Endothelial cell (in vitro differentiated cells): ENCODE measurements at regions not wholly inside any gene's neighbourhood (a gene's known extent, or its start where the extent isn't known, plus 50 kb on each side); places are given as distances from the start of the nearest gene placed in this dataset.

Experiments
- DNase-seq: peaks from one replicate; pipeline ENCODE4 v3.0.0; 2021; ENCODE audit warnings: low spot score
- H3K27ac Mint-ChIP-seq: one replicate; pipeline ENCODE4 v1.8.0; 2021; ENCODE audit warnings: mixed read lengths, inconsistent platforms; ENCODE audit not compliant: unreplicated experiment
- H3K27me3 Mint-ChIP-seq: one replicate; pipeline ENCODE4 v1.8.0; 2021; ENCODE audit warnings: mild to moderate bottlenecking, moderate library complexity, mixed read lengths, inconsistent platforms; ENCODE audit not compliant: unreplicated experiment
- H3K36me3 Mint-ChIP-seq: one replicate; pipeline ENCODE4 v1.8.0; 2021; ENCODE audit warnings: mild to moderate bottlenecking, low read depth, mixed read lengths, inconsistent platforms; ENCODE audit not compliant: unreplicated experiment
- H3K4me1 Mint-ChIP-seq: one replicate; pipeline ENCODE4 v1.8.0; 2021; ENCODE audit warnings: mild to moderate bottlenecking, mixed read lengths, inconsistent platforms; ENCODE audit not compliant: unreplicated experiment
- H3K4me3 Mint-ChIP-seq: one replicate; pipeline ENCODE4 v1.8.0; 2021; ENCODE audit warnings: mild to moderate bottlenecking, mixed read lengths, inconsistent platforms; ENCODE audit not compliant: unreplicated experiment
- H3K9me3 Mint-ChIP-seq: one replicate; pipeline ENCODE4 v1.8.0; 2021; ENCODE audit warnings: mixed read lengths, inconsistent platforms; ENCODE audit not compliant: unreplicated experiment
- TF ChIP-seq, protein P1 (sequence below): fragments of 200-600 bp; sonication (generic); IDR thresholded peaks from one replicate; pipeline ENCODE4 v1.5.0; 2021; ENCODE audit warnings: antibody characterized with exemption; ENCODE audit not compliant: unreplicated experiment

DNA sequence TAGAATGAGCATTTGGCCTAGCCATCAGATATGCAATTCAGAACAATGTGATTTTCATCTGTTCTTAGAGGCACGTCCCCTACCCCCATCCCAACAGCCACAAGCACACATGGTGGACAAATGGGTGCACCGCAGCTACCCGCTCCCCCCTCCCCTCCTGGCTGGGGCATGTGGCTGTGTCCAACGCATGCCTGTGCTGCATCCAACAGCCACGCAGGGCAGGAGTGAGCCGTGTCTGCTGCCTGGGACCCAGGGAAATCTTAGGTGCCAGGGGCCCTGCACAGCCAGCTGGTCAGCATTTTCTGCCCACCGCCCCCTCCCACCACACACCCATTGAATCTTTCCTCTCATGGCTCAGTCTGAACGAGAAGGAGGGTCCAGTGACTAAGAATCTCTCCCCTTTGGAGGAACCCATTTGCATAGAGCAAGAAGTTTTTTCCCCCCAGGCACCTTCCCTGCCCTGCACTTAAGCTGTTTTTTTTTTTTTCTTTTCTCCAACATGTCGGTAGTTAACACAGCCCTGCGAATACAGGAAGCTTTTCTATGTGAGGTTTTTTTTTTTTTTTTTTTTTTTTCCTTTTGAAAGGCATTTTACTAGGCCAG, 138.9 kb downstream of the WDR11 start:
- no peak overlapping the region for H3K27ac Mint-ChIP-seq
- H3K9me3 Mint-ChIP-seq: peaks cover 5% of the 10 kb centered on the region
- TF ChIP-seq, protein P1, sequence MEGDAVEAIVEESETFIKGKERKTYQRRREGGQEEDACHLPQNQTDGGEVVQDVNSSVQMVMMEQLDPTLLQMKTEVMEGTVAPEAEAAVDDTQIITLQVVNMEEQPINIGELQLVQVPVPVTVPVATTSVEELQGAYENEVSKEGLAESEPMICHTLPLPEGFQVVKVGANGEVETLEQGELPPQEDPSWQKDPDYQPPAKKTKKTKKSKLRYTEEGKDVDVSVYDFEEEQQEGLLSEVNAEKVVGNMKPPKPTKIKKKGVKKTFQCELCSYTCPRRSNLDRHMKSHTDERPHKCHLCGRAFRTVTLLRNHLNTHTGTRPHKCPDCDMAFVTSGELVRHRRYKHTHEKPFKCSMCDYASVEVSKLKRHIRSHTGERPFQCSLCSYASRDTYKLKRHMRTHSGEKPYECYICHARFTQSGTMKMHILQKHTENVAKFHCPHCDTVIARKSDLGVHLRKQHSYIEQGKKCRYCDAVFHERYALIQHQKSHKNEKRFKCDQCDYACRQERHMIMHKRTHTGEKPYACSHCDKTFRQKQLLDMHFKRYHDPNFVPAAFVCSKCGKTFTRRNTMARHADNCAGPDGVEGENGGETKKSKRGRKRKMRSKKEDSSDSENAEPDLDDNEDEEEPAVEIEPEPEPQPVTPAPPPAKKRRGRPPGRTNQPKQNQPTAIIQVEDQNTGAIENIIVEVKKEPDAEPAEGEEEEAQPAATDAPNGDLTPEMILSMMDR: no peak
- DNase-seq: no peak
- H3K27me3 Mint-ChIP-seq: peaks cover 4% of the 10 kb centered on the region
- no peak overlapping the region for H3K4me3 Mint-ChIP-seq
- H3K4me1 Mint-ChIP-seq: no peaks in the 10 kb centered on the region
- H3K36me3 Mint-ChIP-seq: peaks cover 20% of the 10 kb centered on the region

DNA sequence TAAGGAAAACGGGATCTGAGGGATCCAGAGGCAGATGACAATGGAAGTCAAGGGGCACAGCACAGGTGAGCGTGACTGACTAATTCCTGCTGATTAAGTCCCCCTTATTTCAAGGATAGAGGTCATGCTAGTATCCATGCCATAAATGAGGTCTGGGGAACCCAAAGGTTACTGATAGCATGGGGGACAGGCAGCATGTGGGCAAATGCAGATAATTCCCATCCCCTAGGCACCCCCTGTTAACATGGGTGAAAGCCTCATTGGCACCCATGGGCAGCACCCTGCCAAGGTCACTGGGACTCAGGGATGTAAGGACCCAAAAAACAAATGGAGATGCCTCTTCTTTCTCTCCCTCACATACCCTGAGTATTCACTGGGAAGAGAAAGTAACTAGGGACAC, 139.7 kb downstream of the WDR11 start:
- peaks cover 5% of the 10 kb centered on the region for H3K9me3 Mint-ChIP-seq
- DNase-seq: no peak
- peaks cover 4% of the 10 kb centered on the region for H3K27me3 Mint-ChIP-seq
- TF ChIP-seq, protein P1: no peak
- peaks cover 20% of the 10 kb centered on the region for H3K36me3 Mint-ChIP-seq
- H3K4me1 Mint-ChIP-seq: no peaks in the 10 kb centered on the region
- H3K4me3 Mint-ChIP-seq: no peak overlapping the region
- H3K27ac Mint-ChIP-seq: no peak overlapping the region

DNA sequence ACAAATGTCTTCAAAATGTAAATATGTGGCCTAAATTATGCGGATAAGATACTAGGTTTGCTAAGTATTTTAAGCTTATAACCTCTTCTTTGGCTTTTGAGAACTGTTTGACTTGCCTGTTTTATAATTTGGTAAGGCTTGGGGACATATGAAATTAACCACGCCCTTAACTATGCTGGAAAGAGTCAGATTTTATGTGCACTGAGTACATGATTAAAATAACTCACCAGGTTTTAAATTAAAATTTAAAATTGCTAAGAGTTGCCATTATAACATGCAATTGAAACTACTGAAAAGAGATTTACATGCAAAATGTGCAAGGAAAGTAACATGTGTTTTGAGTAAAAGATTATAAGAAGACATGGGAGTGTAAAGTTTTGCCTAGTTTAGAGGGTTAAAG, 141.9 kb downstream of the WDR11 start:
- H3K4me3 Mint-ChIP-seq: no peak overlapping the region
- no peaks in the 10 kb centered on the region for H3K4me1 Mint-ChIP-seq
- DNase-seq: no peak
- H3K36me3 Mint-ChIP-seq: peaks cover 11% of the 10 kb centered on the region
- no peak overlapping the region for H3K27ac Mint-ChIP-seq
- TF ChIP-seq, protein P1: no peak
- H3K27me3 Mint-ChIP-seq: peaks cover 3% of the 10 kb centered on the region
- H3K9me3 Mint-ChIP-seq: peaks cover 5% of the 10 kb centered on the region

DNA sequence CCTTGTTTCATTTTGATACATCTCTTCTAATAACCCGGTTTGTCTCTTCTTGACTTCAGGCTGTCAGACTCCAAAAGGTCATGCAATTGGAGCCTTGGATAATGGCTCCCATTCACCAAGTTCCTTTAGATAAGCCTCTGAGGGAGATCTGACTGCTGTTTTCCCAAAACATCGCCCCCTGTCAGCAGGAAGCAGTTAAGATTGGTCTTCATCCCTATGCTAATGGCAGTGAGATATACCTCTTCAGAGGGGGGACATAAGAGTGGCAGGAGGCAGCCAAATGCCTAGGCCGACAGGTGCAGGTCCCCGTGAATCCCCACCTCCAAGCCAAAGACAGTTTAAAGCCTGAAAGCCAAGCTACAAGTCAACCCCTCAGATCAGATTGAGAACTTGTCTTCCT, 144.6 kb downstream of the WDR11 start:
- no peak for DNase-seq
- no peak overlapping the region for H3K27ac Mint-ChIP-seq
- H3K9me3 Mint-ChIP-seq: peaks cover 5% of the 10 kb centered on the region
- H3K4me3 Mint-ChIP-seq: no peak overlapping the region
- TF ChIP-seq, protein P1: no peak
- no peaks in the 10 kb centered on the region for H3K4me1 Mint-ChIP-seq
- peaks cover 6% of the 10 kb centered on the region for H3K36me3 Mint-ChIP-seq
- peaks cover 5% of the 10 kb centered on the region for H3K27me3 Mint-ChIP-seq

DNA sequence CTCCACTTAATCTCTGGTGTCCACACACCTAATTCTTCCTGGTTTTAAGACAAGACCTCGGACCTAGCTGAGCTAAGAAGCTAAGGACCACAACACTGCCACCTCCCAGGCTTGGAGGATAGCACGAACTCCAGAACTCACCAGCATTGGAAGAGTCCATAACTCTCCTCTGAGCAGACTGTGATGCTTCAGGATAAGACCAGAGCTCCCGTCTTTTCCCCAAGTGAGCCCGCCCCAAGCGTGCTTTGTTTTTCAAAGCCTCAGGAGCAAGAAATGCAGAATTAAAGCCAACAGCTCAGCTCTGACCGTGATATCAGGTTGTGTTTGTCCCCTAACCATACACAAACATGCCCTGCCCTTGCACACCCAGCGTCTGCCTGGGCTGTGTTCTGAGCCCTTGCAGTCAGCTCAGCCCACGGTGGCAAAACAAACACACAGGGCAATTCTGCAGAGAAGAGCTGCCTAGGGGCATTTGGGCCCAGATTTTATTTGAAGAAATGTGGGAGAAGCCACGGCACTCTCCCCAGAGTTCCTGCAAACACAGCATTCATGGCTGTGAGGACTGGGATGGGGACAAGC, 145.4 kb downstream of the WDR11 start:
- Mint-ChIP-seq H3K4me1 (no peaks in the 10 kb centered on the region), H3K9me3 (peaks cover under 1% of the 10 kb centered on the region), H3K4me3 (no peak overlapping the region), H3K27me3 (peaks cover 5% of the 10 kb centered on the region), H3K27ac (no peak overlapping the region), H3K36me3 (peaks cover under 1% of the 10 kb centered on the region)
- TF ChIP-seq, protein P1: no peak
- DNase-seq: no peak
